ENCODE measurements at regions not wholly inside any gene's neighbourhood (a gene's known extent, or its start where the extent isn't known, plus 50 kb on each side); places are given as distances from the start of the nearest gene placed in this dataset.

GRCh38 chr3:65230261-65231139 is 542.7 kb upstream of the ADAMTS9 start:
- DNase-seq: no peak

- DNase-seq: no peak
Observed at GRCh38 chr3:65226287-65226686, 538.5 kb upstream of the ADAMTS9 start.

DNA sequence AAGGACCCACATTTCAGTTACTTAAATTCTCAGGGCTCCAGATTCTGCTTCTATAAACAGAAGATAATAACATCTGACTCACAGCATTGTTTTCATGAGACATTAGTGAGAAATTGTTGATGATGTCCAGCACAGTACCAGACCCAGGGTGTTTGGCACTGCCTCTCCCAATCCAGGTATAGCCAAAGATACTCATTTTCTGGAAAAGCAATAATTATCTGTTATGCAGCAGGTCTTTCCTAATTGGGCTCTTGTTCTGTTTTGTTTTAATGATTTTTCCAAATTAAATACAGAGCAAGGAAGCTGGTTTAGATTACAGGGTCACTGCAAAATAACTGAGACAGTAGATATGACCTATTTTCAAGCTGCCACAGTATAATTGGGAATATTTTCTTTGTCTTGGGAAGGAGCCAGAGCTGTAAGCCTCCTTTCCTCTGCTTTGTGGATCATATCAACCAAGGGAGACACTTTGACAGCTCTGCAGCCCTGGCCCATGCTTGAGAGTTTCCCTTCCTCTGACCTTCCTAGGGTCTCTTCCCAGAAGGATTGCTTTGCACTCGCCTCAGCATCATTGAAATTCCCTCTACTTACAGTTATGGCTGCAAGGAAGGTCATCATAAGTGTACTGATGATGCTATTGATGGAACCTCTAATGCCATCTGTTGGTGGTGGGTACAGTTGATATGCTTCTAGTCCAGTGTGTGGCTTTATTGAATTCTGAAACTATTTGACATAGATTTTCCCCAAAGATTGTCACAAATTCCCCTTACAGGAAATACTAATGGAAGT is 522.4 kb upstream of the ADAMTS9 start:
- DNase-seq: no peak

- no peak for DNase-seq
Observed at GRCh38 chr3:65202395-65202794, 514.6 kb upstream of the ADAMTS9 start.

- no peak for DNase-seq
Observed at GRCh38 chr3:65201926-65202325, 514.1 kb upstream of the ADAMTS9 start.

DNA sequence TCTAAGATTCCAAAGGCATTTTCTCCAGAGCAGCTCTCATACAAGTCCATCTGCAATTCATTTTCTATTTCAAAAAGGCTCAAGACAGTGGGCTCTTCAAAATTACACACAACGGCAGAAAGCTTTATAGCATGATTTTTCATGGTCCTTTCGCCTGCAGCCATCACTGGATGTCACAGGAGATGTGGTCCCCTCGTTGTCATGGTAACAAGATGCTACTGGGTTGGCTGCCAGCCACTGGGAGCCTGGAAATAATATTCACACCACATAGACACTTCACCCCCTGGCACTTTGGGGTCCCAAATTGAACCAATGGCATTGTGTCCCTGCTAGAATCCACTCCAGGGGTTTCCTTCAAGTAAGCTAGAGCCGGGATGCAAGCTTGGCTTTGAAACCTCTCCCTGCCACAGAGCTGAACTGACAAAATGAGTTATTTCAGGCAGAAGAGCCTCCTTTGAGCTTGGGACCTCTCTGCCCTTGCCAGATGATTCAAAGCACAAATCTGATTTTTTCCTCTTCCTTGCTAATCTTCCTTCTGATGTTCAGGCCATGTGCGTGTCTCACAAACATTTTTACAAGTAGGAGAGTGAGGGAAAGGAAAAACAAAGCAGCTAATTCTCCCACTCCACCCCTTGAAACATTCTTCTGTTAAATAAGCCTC is 512.6 kb upstream of the ADAMTS9 start:
- no peak for DNase-seq

DNA sequence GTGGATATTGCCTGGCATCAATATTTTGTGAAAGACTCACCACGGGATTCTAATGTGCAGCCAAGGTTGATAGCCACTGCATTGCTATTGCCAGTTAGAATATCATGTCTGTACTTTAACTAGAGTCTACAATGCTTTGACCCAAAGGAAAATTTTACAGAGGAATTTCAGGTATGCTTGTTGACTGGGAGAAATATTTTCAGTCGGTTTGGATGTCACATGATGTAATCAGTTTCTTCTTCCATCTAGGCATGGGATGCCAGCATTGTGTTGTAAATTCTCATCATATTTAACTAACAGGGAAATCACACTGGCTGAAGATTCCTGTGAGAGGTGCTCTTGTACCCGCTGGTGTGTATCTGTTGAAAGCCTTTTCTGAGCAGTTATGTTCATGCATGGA is 508.9 kb upstream of the ADAMTS9 start:
- no peak for DNase-seq

GRCh38 chr3:65195211-65196006 is 507.6 kb upstream of the ADAMTS9 start:
- no peak for DNase-seq

GRCh38 chr3:65194744-65195143 is 506.9 kb upstream of the ADAMTS9 start:
- DNase-seq: no peak

DNA sequence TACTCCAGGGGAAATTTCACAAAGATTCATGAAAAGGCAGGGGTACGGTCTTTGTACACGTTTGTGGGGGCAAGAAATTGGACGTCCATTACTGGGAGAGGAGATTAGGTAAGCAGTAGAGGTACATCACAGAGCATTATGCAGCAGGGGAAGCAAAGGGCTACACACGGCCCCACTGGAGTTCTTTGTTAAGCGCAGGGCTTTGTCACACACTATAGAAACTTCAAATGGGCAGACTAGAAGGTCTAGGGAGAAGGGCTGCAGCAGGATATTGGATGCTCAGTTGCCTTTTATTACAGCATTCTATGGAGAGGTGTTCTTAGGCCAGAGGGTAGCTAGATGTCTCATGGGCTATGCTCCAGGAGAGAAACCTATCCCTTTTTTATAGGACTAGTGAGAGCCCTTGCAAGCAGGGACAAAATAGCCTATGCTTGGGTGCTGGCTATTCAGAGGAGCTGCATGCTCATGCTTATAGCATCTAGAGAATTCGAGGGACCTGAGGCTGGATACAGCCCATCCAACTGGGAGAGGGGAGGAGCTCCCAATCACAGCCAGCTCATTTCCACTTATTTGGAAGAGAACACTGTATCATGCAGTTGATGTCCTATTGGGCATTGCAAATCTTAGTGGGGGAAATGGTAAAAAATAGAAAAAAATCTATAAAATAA is 506.4 kb upstream of the ADAMTS9 start:
- no peak for DNase-seq

- DNase-seq: no peak
Observed at GRCh38 chr3:65193531-65193930, 505.7 kb upstream of the ADAMTS9 start.

- DNase-seq: no peak
Observed at GRCh38 chr3:65190111-65190510, 502.3 kb upstream of the ADAMTS9 start.

- no peak for DNase-seq
Observed at GRCh38 chr3:65186268-65186667, 498.5 kb upstream of the ADAMTS9 start.

DNA sequence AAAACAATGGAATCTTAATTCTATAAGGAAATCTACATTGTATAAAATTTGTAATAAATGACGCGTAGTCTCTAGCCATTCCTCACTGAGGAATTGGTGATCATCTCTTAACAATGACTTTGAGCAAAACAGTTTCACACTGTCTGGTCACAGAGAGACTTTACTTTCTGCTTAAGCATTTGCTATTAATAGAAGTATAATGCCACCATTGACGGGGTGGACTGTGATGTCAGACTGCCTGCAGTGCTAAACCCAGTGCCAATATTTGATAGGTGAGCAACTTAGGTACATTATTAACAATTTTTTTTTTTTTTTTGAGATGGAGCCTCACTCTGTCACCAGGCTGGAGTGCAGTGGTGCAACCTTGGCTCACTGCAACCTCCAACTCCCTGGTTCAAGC is 494.9 kb upstream of the ADAMTS9 start:
- DNase-seq: no peak

DNA sequence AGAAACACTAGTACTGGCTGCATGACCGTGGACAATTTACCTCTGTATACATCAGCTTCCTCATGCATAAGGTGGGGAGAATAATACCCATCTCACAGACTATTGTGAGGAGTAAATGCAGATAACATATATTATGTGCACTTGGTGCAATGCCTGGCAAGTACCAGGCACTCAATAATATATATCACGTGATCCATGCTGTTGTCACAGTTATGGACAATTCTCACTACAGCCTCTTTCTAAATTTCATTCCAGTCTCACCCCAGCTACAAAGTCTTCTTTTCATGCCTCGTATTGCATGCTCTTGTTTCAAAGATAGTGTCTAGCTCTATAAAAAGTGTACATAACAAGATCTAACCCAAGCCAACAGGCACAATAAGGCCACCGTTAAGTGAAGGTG is 494.3 kb upstream of the ADAMTS9 start:
- no peak for DNase-seq

GRCh38 chr3:65181391-65181871 is 493.6 kb upstream of the ADAMTS9 start:
- DNase-seq: no peak

GRCh38 chr3:65178703-65179102 is 490.9 kb upstream of the ADAMTS9 start:
- DNase-seq: no peak

GRCh38 chr3:65177960-65178376 is 490.2 kb upstream of the ADAMTS9 start:
- no peak for DNase-seq

DNA sequence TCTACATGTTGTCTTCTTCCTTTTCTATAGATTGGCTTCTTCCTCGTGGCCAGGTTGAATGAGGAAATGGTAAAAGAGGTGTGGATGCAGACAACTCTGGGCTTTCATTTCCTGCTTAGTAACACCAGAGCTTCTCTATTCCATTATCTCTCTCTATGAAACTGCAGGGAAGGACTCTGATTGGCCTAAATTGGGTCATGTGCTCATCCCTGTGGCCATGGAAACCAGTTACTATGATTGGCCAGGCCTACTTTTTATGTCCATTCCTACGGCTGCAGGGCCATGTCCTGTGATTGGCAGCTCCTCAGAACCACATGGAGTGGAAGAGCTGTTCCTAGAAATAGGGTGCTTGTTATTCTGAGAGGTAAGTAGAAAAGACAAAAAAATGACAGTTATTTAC is 486.9 kb upstream of the ADAMTS9 start:
- DNase-seq: no peak

- no peak for DNase-seq
Observed at GRCh38 chr3:65173841-65174240, 486.0 kb upstream of the ADAMTS9 start.

GRCh38 chr3:65172209-65172608 is 484.4 kb upstream of the ADAMTS9 start:
- DNase-seq: no peak
